A673 (cell line): ENCODE measurements at regions not wholly inside any gene's neighbourhood (a gene's known extent, or its start where the extent isn't known, plus 50 kb on each side); places are given as distances from the start of the nearest gene placed in this dataset.

Source experiments
- BruUV-seq: library from RNA; stranded (reverse); fragments of 400-500 nt; replicated peaks from 2 replicates; lab custom pipeline; 2021; lab: Mats Ljungman, UMichigan
- CTCF ChIA-PET: fragments of 300-600 bp; sonication (Branson Sonifier 250); formaldehyde crosslinking; loops from one replicate; lab custom pipeline; 2022; ENCODE audit warnings: antibody characterized with exemption; lab: Charles Lee
- POLR2A ChIA-PET: fragments of 300-600 bp; sonication (Branson Sonifier 250); formaldehyde crosslinking; loops from one replicate; lab custom pipeline; 2022; ENCODE audit warnings: antibody characterized with exemption; ENCODE audit not compliant: low non-redundant PET; lab: Charles Lee
- DNase-seq: peaks from one replicate; pipeline ENCODE4 v3.0.0-alpha.2; 2015; ENCODE audit warnings: low spot score
- H3K27ac ChIP-seq: fragments of 200-600 bp; sonication (generic); 2 replicates; pipeline ENCODE4 v1.5.1; 2016; ENCODE audit warnings: mixed run types, low read depth, mild to moderate bottlenecking, mixed read lengths, antibody characterized with exemption, low read length; ENCODE audit not compliant: poor library complexity, severe bottlenecking
- H3K27me3 ChIP-seq: fragments of 200-600 bp; sonication (generic); replicated peaks from 2 replicates; pipeline ENCODE4 v1.6.1; 2017; ENCODE audit warnings: mixed run types, low read depth, mild to moderate bottlenecking, mixed read lengths, antibody characterized with exemption, low read length; ENCODE audit not compliant: insufficient read depth, poor library complexity
- H3K36me3 ChIP-seq: fragments of 200-600 bp; sonication (generic); 2 replicates; pipeline ENCODE4 v1.6.1; 2016; ENCODE audit warnings: mixed run types, mild to moderate bottlenecking, mixed read lengths, antibody characterized with exemption, low read length; ENCODE audit not compliant: insufficient read depth, poor library complexity, severe bottlenecking
- H3K4me1 ChIP-seq: fragments of 200-600 bp; sonication (generic); 2 replicates; pipeline ENCODE4 v1.6.1; 2017; ENCODE audit warnings: mixed run types, mild to moderate bottlenecking, mixed read lengths, antibody characterized with exemption, low read length; ENCODE audit not compliant: insufficient read depth, poor library complexity, severe bottlenecking
- H3K4me3 ChIP-seq: fragments of 200-600 bp; sonication (generic); 2 replicates; pipeline ENCODE4 v1.5.1; 2016; ENCODE audit warnings: low read depth, mixed run types, mild to moderate bottlenecking, mixed read lengths, low read length; ENCODE audit not compliant: poor library complexity, severe bottlenecking
- H3K9me3 ChIP-seq: fragments of 200-600 bp; sonication (generic); 2 replicates; pipeline ENCODE4 v1.6.1; 2016; ENCODE audit warnings: mixed run types, low read depth, mild to moderate bottlenecking, mixed read lengths, antibody characterized with exemption, low read length; ENCODE audit not compliant: poor library complexity, severe bottlenecking
- EZH2 ChIP-seq: fragments of 200-600 bp; sonication (generic); IDR thresholded peaks from 2 replicates; pipeline ENCODE4 v1.6.1; 2017; ENCODE audit warnings: borderline replicate concordance, low read depth, mild to moderate bottlenecking, mixed read lengths, antibody characterized with exemption, low read length; ENCODE audit not compliant: poor library complexity, severe bottlenecking
- intact Hi-C: fragments of 100-400 bp; cut with micrococcal nuclease; formaldehyde crosslinking; loops from one replicate; pipeline ENCODE4 v1.10.0; 2022; ENCODE audit not compliant: unreplicated experiment
- TF ChIP-seq, protein P1 (sequence below): fragments of 300-800, 200-600 bp; sonication (generic); conservative IDR thresholded peaks from 2 replicates; pipeline ENCODE4 v1.5.1; 2017; ENCODE audit warnings: low read depth, mild to moderate bottlenecking, antibody characterized with exemption, low read length, moderate library complexity, mixed read lengths

DNA sequence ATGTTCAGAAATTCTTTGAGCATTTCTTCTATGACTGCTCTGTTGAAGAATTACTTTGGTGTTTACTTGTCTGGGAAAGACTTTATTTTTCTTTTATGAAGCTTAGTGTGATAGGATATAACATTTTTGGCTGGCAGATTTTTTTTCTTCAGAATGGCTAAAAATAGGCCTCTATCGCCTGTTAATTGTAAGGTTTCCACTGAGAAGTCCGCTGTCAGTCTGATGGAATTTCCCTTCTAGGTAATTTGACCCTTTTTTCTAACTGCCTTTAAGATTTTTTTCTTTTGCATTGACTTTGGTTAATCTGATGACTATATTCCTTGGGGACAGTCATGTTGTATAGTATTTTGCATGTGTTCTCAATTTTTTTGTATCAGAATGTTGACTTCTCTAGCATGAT, 590.7 kb downstream of the ADCYAP1 start:
- no peak for DNase-seq
- CTCF ChIA-PET, result no interaction called here
- no peaks in the 10 kb centered on the region for H3K27me3 ChIP-seq
- no peak overlapping the region for H3K4me3 ChIP-seq
- intact Hi-C loops, result no loop called here
- H3K9me3 ChIP-seq, result no peaks in the 10 kb centered on the region
- POLR2A ChIA-PET, result no interaction called here
- H3K36me3 ChIP-seq, result no peaks in the 10 kb centered on the region
- no peaks in the 10 kb centered on the region for H3K4me1 ChIP-seq
- no TSS peak for BruUV-seq
- no peak for TF ChIP-seq EZH2
- TF ChIP-seq, protein P1, sequence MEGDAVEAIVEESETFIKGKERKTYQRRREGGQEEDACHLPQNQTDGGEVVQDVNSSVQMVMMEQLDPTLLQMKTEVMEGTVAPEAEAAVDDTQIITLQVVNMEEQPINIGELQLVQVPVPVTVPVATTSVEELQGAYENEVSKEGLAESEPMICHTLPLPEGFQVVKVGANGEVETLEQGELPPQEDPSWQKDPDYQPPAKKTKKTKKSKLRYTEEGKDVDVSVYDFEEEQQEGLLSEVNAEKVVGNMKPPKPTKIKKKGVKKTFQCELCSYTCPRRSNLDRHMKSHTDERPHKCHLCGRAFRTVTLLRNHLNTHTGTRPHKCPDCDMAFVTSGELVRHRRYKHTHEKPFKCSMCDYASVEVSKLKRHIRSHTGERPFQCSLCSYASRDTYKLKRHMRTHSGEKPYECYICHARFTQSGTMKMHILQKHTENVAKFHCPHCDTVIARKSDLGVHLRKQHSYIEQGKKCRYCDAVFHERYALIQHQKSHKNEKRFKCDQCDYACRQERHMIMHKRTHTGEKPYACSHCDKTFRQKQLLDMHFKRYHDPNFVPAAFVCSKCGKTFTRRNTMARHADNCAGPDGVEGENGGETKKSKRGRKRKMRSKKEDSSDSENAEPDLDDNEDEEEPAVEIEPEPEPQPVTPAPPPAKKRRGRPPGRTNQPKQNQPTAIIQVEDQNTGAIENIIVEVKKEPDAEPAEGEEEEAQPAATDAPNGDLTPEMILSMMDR, result no peak
- no peak overlapping the region for H3K27ac ChIP-seq

DNA sequence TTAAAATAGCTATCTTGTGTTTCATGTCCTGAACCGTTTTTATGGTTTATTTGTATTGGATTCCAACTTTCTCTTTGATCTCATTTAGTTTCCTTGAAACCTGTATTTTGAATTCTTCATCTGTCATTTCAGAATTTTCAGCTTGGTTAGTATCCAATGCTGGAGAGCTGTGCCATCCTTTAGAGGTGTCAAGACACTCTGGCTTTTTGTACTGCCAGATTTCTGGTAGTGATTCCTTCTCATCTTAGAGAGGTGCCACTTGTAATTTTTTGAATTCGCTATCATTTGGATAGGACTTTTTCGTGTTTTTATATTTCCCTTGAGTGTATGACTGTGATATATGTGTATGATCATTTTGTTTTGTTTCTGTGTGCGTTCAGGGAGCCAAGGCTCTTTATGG, 591.4 kb downstream of the ADCYAP1 start:
- intact Hi-C loops, result no loop called here

DNA sequence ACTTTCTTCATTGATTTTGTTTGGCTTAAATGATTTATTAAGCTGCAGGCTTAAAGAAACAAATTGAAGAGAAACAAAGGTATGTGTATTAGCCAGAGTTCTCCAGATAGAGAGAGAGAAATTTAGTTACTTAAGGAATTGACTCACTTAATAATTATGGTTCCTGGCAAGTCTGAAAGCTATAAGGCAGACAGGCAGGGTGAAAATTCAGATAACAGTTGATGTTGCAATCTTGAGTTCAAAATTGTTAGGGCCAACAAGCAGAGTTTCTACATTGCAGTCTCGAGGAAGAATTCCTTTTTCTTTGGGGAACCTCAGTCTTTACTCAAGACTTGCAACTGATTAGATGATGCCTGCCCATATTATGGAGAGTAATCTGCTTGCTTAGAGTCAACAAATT, 593.5 kb downstream of the ADCYAP1 start:
- intact Hi-C loops, result no loop called here
- H3K4me1 ChIP-seq, result no peaks in the 10 kb centered on the region
- DNase-seq, result no peak
- H3K4me3 ChIP-seq, result no peak overlapping the region
- BruUV-seq, result no TSS peak
- no peaks in the 10 kb centered on the region for H3K36me3 ChIP-seq
- ChIA-PET POLR2A (no interaction called here), CTCF (no interaction called here)
- H3K9me3 ChIP-seq, result no peaks in the 10 kb centered on the region
- no peaks in the 10 kb centered on the region for H3K27me3 ChIP-seq
- no peak for TF ChIP-seq EZH2
- TF ChIP-seq, protein P1, result no peak
- no peak overlapping the region for H3K27ac ChIP-seq

More for the DNA sequence above, 591.4 kb downstream of the ADCYAP1 start:
- Histone ChIP-seq H3K36me3 (no peaks in the 10 kb centered on the region), H3K27me3 (no peaks in the 10 kb centered on the region), H3K4me3 (no peak overlapping the region), H3K4me1 (no peaks in the 10 kb centered on the region), H3K27ac (no peak overlapping the region), H3K9me3 (no peaks in the 10 kb centered on the region)
- TF ChIP-seq, protein P1, result no peak
- TF ChIP-seq EZH2, result no peak
- ChIA-PET CTCF (no interaction called here), POLR2A (no interaction called here)
- no peak for DNase-seq
- no TSS peak for BruUV-seq
